B cell (primary cell): ENCODE measurements at regions not wholly inside any gene's neighbourhood (a gene's known extent, or its start where the extent isn't known, plus 50 kb on each side); places are given as distances from the start of the nearest gene placed in this dataset.
A peak's percentile ranks its signal among the peaks of the same experiment; 100 is the strongest.

ENCODE experiments used
- ATAC-seq: fragments of 200-7000 bp; cut with Tn5 transposase; one replicate; pipeline ENCODE4 v1.10.0; 2021; ENCODE audit warnings: low read depth, mild to moderate bottlenecking, moderate number of reproducible peaks, moderate library complexity
- CTCF ChIA-PET: fragments of 350-600 bp; sonication (Branson Sonifier 250); formaldehyde crosslinking; loops from one replicate; lab custom pipeline; 2021; ENCODE audit warnings: antibody characterized with exemption, inconsistent platforms; lab: Charles Lee
- POLR2A ChIA-PET: fragments of 350-600 bp; sonication (Branson Sonifier 250); formaldehyde crosslinking; loops from one replicate; lab custom pipeline; 2021; ENCODE audit warnings: antibody characterized with exemption; lab: Charles Lee
- DNase-seq: peaks from one replicate; pipeline ENCODE4 v3.0.0; 2013
- H2AFZ ChIP-seq: 2 replicates; pipeline ENCODE4 v1.6.1; 2012; ENCODE audit warnings: mild to moderate bottlenecking, low read depth, low read length; ENCODE audit not compliant: insufficient read depth, poor library complexity, severe bottlenecking
- H3K27ac ChIP-seq, 2 donors: 1 replicate in 1 of 2; 2 replicates in 1 of 2; pipeline ENCODE4 v1.5.1; 2012 to 2013; ENCODE audit warnings: low read length in 2 of 2, mild to moderate bottlenecking in 2 of 2, moderate library complexity in 1 of 2
- H3K27me3 ChIP-seq, 4 experiments: fragments of 200-600 bp in 1 of 4; sonication (generic) in 1 of 4; replicated peaks in 1 of 4; 1 replicate in 2 of 4; 2 replicates in 2 of 4; pipeline versions ENCODE4 v1.6.1 to v1.7.0; 2013 to 2016; ENCODE audit warnings: low read length in 3 of 4, mild to moderate bottlenecking in 2 of 4, mixed read lengths in 1 of 4, moderate library complexity in 1 of 4; ENCODE audit not compliant: insufficient read depth in 4 of 4, control insufficient read depth in 3 of 4; ENCODE audit errors: control extremely low read depth in 1 of 4
- H3K36me3 ChIP-seq, 2 experiments: replicated peaks in 1 of 2; 1 replicate in 1 of 2; 2 replicates in 1 of 2; pipeline versions ENCODE4 v1.6.1 to v1.7.1; 2013; ENCODE audit warnings: low read length in 1 of 2; ENCODE audit not compliant: insufficient read depth in 2 of 2, control insufficient read depth in 1 of 2; ENCODE audit errors: control extremely low read depth in 1 of 2, extremely low read depth in 1 of 2
- H3K4me1 ChIP-seq, 2 donors: fragments of 200-600 bp in 1 of 2; sonication (generic) in 1 of 2; 1 replicate in 1 of 2; 2 replicates in 1 of 2; pipeline versions ENCODE4 v1.5.1 to v1.6.1; 2013 to 2017; ENCODE audit warnings: low read length in 2 of 2; ENCODE audit not compliant: control insufficient read depth in 2 of 2, insufficient read depth in 2 of 2
- H3K4me2 ChIP-seq: replicated peaks from 2 replicates; pipeline ENCODE3; 2012; ENCODE audit warnings: mild to moderate bottlenecking, low read depth, low read length; ENCODE audit not compliant: poor library complexity, severe bottlenecking
- H3K4me3 ChIP-seq, 5 experiments: fragments of 200-600 bp in 1 of 5; sonication (generic) in 1 of 5; 1 replicate in 3 of 5; 2 replicates in 2 of 5; pipeline versions ENCODE4 v1.5.1 to v1.7.0; 2011 to 2016; ENCODE audit warnings: low read length in 4 of 5, mild to moderate bottlenecking in 4 of 5, low read depth in 2 of 5, control low read depth in 1 of 5, moderate library complexity in 1 of 5; ENCODE audit not compliant: insufficient read depth in 1 of 5; ENCODE audit errors: control extremely low read depth in 1 of 5, extremely low read depth in 1 of 5
- H3K79me2 ChIP-seq: fragments of 200-600 bp; sonication (generic); one replicate; pipeline ENCODE4 v1.6.0; 2016; ENCODE audit warnings: low read length; ENCODE audit not compliant: control insufficient read depth, insufficient read depth
- H3K9ac ChIP-seq: fragments of 200-600 bp; sonication (generic); 2 replicates; pipeline ENCODE4 v1.6.1; 2017; ENCODE audit warnings: mild to moderate bottlenecking, low read length, moderate library complexity
- H3K9me3 ChIP-seq, 3 donors: one replicate each; pipeline versions ENCODE4 v1.6.1 to v1.7.1; 2013; ENCODE audit warnings: low read length in 2 of 3; ENCODE audit not compliant: control insufficient read depth in 2 of 3, insufficient read depth in 1 of 3; ENCODE audit errors: control extremely low read depth in 1 of 3
- H4K20me1 ChIP-seq: 2 replicates; pipeline ENCODE4 v1.6.0; 2012; ENCODE audit warnings: mild to moderate bottlenecking, low read length; ENCODE audit not compliant: insufficient read depth, control insufficient read depth, poor library complexity, severe bottlenecking
- H3K27ac Mint-ChIP-seq: one replicate; pipeline ENCODE4 v1.8.0; 2021; ENCODE audit warnings: mixed read lengths
- H3K27me3 Mint-ChIP-seq: one replicate; pipeline ENCODE4 v1.8.0; 2021; ENCODE audit warnings: mixed read lengths
- H3K4me1 Mint-ChIP-seq: one replicate; pipeline ENCODE4 v1.8.0; 2021; ENCODE audit warnings: mixed read lengths
- H3K4me3 Mint-ChIP-seq: one replicate; pipeline ENCODE4 v1.8.0; 2021; ENCODE audit warnings: mixed read lengths
- H3K9me3 Mint-ChIP-seq: one replicate; pipeline ENCODE4 v1.8.0; 2022; ENCODE audit warnings: mixed read lengths; ENCODE audit not compliant: insufficient read depth
- EZH2 ChIP-seq: IDR thresholded peaks from 2 replicates; pipeline ENCODE4 v1.6.1; 2012; ENCODE audit warnings: borderline replicate concordance, low read depth, mild to moderate bottlenecking, moderate library complexity, low read length; ENCODE audit not compliant: insufficient read depth, poor library complexity, severe bottlenecking
- WGBS: methylation state at CpG from one replicate; pipeline ENCODE4 v1.1.5; 2013; ENCODE audit warnings: missing lambda C conversion rate; ENCODE audit not compliant: insufficient coverage; 5-methylcytosine and 5-hydroxymethylcytosine counted together
- intact Hi-C: fragments of 100-400 bp; cut with micrococcal nuclease; formaldehyde crosslinking; loops from one replicate; pipeline ENCODE4 v1.10.0; 2022
- TF ChIP-seq, protein P1 (sequence below): fragments of 200-600 bp; IDR thresholded peaks from one replicate; pipeline ENCODE4 v1.8.0; 2022; ENCODE audit warnings: antibody characterized with exemption, mild to moderate bottlenecking

DNA sequence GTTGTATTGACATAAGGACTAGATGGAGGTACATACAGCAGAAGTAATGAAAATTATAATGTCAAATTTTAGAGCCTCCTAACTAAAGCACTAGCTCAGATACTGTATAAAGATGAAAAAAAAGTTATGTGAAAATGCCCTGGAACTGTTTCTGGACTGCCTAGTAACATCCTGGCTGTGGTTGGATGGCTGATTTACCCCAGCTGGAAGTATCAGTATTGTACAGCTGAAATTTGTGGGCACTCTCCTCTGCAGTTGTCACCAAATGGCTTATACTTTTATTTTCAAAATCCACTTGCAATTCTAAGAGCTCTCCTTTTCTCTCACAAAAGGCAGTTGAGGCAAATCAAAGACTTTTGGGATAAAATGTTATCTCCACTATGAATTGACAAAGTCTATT, 239.2 kb downstream of the RPIA start:
- no peaks in the 10 kb centered on the region for H3K27me3 Mint-ChIP-seq
- no peaks in the 10 kb centered on the region for H3K79me2 ChIP-seq
- CTCF ChIA-PET = no interaction called here

DNA sequence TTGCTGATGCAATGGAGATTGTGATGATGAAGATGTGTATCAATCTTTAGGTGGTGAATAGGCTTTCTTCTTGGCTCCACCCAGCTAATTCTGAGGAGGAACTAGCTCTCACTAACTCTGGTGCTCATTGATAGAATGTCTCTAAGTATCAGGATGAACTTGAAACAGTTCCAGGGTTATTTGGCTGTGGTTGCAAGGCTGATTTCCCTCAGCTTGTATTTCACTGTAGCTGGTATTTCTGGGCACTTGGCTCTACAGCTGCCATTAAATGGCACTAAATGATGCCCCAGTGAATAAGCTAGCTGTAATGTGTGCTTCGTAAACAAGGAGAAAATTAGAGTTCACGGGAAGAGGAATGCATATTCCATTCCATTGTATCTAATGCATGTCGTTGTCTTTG, 241.2 kb downstream of the RPIA start:
- POLR2A ChIA-PET = no interaction called here
- DNase-seq = peak; percentile 5
- Histone ChIP-seq H3K27ac (no peak overlapping the region), H3K9me3 (peaks cover 0 to 35% (median 0%) of the 10 kb centered on the region in 3 donors), H4K20me1 (no peaks in the 10 kb centered on the region), H3K36me3 (no peaks in the 10 kb centered on the region), H3K27me3 (no peaks in the 10 kb centered on the region), H3K4me3 (no peak overlapping the region), H3K4me1 (peaks cover 0 to 7% of the 10 kb centered on the region in 2 donors), H3K79me2 (no peaks in the 10 kb centered on the region), H3K4me2 (no peak overlapping the region), H3K9ac (no peak overlapping the region), H2AFZ (no peak overlapping the region)
- Mint-ChIP-seq H3K9me3 (no peaks in the 10 kb centered on the region), H3K4me1 (peaks cover 11% of the 10 kb centered on the region), H3K27ac (no peak overlapping the region), H3K27me3 (no peaks in the 10 kb centered on the region), H3K4me3 (no peak overlapping the region)
- TF ChIP-seq, protein P1, sequence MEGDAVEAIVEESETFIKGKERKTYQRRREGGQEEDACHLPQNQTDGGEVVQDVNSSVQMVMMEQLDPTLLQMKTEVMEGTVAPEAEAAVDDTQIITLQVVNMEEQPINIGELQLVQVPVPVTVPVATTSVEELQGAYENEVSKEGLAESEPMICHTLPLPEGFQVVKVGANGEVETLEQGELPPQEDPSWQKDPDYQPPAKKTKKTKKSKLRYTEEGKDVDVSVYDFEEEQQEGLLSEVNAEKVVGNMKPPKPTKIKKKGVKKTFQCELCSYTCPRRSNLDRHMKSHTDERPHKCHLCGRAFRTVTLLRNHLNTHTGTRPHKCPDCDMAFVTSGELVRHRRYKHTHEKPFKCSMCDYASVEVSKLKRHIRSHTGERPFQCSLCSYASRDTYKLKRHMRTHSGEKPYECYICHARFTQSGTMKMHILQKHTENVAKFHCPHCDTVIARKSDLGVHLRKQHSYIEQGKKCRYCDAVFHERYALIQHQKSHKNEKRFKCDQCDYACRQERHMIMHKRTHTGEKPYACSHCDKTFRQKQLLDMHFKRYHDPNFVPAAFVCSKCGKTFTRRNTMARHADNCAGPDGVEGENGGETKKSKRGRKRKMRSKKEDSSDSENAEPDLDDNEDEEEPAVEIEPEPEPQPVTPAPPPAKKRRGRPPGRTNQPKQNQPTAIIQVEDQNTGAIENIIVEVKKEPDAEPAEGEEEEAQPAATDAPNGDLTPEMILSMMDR = no peak
- no peak for TF ChIP-seq EZH2
- ATAC-seq = no peak
- WGBS = no CpG with 5 or more reads among the region's 3 CpGs
- intact Hi-C loops = no loop called here
- CTCF ChIA-PET = interaction anchor here (0.6 to 1.9 kb wide), 3 partner anchors 9 to 52 kb away, joined by 3 to 5 read pairs (median 3); no protein-coding TSS in a partner anchor

More for the DNA sequence above, 239.2 kb downstream of the RPIA start:
- Mint-ChIP-seq H3K27ac (no peak overlapping the region), H3K9me3 (no peaks in the 10 kb centered on the region), H3K4me3 (no peak overlapping the region), H3K4me1 (peaks cover 11% of the 10 kb centered on the region)
- Histone ChIP-seq H3K9me3 (peaks cover 0 to 24% (median 0%) of the 10 kb centered on the region in 3 donors), H4K20me1 (no peaks in the 10 kb centered on the region), H3K27me3 (no peaks in the 10 kb centered on the region), H3K4me1 (peaks cover 0 to 7% of the 10 kb centered on the region in 2 donors), H3K4me2 (no peak overlapping the region), H3K4me3 (no peak overlapping the region), H3K27ac (no peak overlapping the region), H2AFZ (no peak overlapping the region), H3K9ac (no peak overlapping the region), H3K36me3 (no peaks in the 10 kb centered on the region)
- TF ChIP-seq, protein P1 = no peak
- TF ChIP-seq EZH2 = no peak
- POLR2A ChIA-PET = no interaction called here
- ATAC-seq (no peak), DNase-seq (no peak)
- intact Hi-C loops = no loop called here
